GM19455 (cell line): ENCODE measurements at regions not wholly inside any gene's neighbourhood (a gene's known extent, or its start where the extent isn't known, plus 50 kb on each side); places are given as distances from the start of the nearest gene placed in this dataset.
"Not testable (repeated sequence)": the region's sequence is repeated elsewhere in the genome, so short reads cannot be mapped to it uniquely, and the experiment has no call there.

ENCODE experiments used
- ATAC-seq: cut with Tn5 transposase; IDR thresholded peaks from one replicate; pipeline ENCODE4 v1.9.1; 2021; ENCODE audit not compliant: unreplicated experiment

DNA sequence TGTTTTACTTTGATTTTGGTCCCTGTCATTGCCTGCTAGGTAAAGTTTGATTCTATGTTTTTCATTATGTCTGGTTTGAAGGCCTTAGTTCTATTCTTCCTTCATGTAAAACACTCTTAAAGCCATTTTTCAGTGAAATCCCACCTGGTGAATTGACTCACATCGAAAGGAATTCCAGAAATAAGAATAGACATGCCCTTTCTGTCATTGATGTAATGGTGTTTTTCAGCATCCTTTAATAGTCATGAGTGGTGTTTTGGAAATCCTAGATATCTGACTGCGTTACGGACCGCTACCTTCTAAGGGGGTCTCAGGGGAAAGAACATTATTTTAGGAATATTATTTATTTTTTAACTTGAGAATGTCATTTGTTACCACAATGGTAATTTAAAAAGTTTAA is 104.5 kb upstream of the ZEB2 start:
- no peak for ATAC-seq

- ATAC-seq = not testable (repeated sequence)
These were observed 102.5 kb upstream of the ZEB2 start for GRCh38 chr2:144622373-144622772.

GRCh38 chr2:144621266-144621665 is 101.3 kb upstream of the ZEB2 start:
- no peak for ATAC-seq

- ATAC-seq = no peak
These were observed 99.8 kb upstream of the ZEB2 start for GRCh38 chr2:144619760-144620159.

DNA sequence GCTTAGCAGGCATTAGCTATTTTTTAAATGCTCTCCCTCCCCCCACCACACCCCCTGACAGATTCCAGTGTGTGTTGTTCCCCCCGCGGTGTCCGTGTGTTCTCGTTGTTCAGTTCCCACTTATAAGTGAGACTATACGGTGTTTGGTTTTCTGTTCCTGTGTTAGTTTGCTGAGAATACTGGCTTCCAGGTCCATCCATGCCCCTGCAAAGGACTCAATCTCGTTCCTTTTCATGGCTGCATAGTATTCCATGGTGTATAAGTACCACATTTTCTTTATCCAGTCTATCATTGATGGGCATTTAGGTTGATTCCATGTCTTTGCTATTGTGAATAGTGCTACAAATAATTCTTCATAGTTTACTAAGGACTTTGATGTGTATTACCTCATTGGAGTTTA is 97.3 kb upstream of the ZEB2 start:
- not testable (repeated sequence) for ATAC-seq

- ATAC-seq = no peak
These were observed 96.1 kb upstream of the ZEB2 start for GRCh38 chr2:144615866-144616565.

- no peak for ATAC-seq
These were observed 88.1 kb upstream of the ZEB2 start for GRCh38 chr2:144607891-144608521.

DNA sequence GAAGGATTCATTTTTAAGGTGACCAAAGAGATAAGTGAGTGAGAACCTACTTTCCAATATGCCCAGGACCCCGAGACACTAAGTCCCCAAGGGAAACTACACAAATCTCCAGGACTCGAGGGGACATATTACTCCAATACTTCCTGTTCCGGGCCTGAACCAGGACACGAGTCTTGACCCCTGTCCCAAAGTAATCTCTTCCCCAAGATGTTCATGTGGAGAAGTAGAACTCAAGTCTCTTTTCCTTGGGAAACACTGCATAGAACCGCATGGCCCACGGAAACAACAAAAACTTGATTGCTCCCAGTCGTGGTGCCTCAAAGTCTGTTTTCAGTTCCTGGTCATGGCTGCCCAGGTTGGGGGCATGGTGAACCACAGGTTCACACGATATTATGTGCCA is 87.2 kb upstream of the ZEB2 start:
- no peak for ATAC-seq

DNA sequence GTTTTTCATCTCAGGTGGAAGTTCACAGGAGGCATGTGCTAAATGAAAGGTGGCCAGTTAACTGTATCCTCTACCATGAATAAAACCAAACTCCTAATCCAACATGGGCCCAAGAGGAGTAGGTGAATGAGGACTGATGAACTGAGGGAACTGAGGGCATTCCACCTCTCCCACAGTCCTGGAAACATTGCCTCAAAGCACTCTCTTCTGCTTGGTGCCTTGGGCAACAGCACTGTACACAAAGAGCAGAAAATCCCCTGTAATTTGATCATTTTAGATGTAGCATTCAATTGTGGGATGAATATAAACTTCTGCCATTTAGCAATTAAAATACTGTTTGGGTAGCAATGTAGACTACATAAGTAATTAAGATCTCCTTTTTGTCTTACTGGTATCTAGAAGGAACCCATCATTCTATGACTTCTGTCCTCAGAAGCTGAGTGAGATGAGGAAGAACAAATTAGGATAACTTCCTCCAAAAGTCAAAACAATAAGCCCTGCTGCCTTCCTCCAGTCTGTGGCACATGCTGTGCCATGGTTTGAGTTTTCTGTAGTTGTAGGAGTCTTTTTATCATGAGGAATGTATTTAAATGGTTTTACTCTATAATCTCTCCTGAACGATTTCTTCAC is 86.7 kb upstream of the ZEB2 start:
- ATAC-seq = no peak

GRCh38 chr2:144605231-144605840 is 85.4 kb upstream of the ZEB2 start:
- no peak for ATAC-seq

DNA sequence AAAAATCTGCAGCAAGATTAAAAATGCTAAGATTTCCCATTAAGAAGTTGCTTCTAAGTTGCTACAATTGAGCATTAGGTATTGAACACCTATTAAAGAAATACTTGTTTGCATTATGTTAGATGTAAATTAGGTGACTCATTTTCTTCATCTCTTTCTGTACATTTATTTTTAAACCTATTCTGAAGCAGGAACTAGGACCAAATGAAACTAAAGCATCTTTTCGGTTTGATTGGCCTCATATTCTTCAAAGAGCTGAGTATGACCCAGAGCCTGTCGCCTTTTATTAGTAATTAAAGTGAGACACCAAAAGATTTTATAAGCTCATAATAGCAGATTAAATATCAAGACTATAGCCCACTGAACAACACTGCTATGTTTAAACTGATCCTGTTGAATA is 83.4 kb upstream of the ZEB2 start:
- no peak for ATAC-seq

- ATAC-seq = no peak
These were observed 79.0 kb upstream of the ZEB2 start for GRCh38 chr2:144598906-144599305.

DNA sequence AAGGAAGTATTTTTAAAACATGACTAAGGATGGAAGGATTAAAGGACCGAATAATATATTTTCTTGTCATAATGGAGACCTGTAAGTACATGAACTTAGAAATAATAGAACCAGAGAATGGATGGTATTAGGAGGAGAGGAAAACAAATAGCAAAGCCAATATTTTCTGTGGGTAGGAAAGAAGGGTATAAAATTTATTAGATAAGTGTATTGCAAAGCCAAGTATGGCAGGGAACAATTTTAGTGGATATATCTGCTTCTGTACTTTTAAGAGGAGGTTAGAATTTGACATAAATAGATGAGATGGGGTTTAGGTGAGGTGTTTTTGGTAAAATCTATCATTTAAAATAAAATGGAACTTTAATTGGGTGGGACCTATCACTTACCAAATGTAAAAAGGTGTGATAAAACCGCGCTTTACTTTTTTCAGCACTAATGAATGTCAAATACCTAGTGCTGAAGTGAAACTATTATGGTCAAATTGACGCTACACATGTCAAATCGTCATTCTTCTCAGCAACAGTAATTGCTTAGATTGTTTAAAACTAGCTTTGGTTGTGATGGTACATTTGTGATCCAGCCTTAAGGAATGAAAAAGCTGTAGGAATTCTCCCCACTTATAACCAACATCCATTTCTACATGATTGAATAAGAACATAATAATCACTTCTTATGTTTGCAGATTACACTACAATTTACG is 78.1 kb upstream of the ZEB2 start:
- ATAC-seq = no peak

- ATAC-seq = no peak
These were observed 77.5 kb upstream of the ZEB2 start for GRCh38 chr2:144597388-144597787.

- peak; percentile 90 for ATAC-seq
These were observed 76.4 kb upstream of the ZEB2 start for GRCh38 chr2:144596073-144596871.

DNA sequence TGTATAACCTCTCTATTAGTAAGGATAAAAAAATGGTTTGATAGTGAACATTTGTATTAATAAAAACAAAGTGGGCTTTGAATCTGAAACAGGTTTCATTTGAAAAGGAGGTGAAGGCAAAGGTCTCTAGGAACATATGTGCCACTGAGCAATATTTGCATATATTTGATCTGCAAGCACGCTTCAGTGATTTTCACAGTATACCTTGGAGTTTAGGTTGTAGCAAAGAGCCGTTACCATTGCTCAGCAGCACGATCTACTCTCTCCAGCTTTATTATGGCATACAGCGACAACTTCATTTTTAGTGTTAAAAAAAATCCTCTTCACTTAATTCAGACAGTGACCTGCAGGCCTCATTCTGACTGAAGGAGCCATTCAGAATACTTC is 75.8 kb upstream of the ZEB2 start:
- no peak for ATAC-seq

DNA sequence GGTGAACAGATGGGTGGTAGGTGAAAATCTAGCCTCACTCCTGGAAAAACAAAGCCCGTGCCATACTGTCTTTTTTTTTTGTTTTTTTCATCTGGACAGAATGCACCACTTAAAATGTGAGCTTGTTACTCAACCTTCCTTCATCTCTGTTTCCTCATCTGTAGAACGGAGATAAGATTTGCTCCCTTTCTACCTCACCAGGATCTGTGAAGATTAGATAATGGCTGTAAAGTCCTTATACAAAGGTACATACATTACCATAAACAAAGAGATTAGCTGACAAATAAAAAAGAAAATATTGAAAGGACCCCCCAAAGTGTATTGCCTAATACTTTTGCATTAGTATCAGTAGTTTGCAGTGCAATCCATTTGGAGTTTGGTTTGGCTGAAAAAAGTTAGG is 75.4 kb upstream of the ZEB2 start:
- no peak for ATAC-seq

DNA sequence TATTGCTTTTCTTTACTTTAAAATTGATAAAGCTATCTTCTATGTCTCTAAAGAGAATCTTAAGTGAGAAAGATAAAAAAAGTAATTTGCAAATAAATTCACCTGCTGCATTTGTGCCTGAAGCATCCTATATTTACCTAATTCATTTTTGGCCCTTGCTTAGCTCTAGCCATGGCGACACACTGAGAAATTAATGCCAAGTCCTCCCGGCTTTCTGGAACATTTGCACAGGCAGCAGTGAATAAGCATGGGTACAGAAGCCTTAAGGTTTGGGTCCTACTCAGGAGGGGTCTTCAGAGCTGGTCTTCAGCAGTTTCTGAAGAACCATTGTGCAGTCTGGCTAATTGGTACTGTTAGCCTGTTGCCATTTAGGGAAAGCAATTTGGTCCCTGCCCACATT is 73.9 kb upstream of the ZEB2 start:
- ATAC-seq = no peak

- no peak for ATAC-seq
These were observed 72.8 kb upstream of the ZEB2 start for GRCh38 chr2:144592500-144593256.

GRCh38 chr2:144587306-144587705 is 67.4 kb upstream of the ZEB2 start:
- no peak for ATAC-seq
